Esophagus muscularis mucosa (tissue), 4 donors: ENCODE measurements at regions not wholly inside any gene's neighbourhood (a gene's known extent, or its start where the extent isn't known, plus 50 kb on each side); places are given as distances from the start of the nearest gene placed in this dataset.
"Not testable (repeated sequence)": the region's sequence is repeated elsewhere in the genome, so short reads cannot be mapped to it uniquely, and the experiment has no call there.

ENCODE experiments used
- CTCF ChIP-seq, 3 experiments: fragments of 200-600 bp in 2 of 3; fragments of 450-650 bp in 1 of 3; sonication (generic) in 2 of 3; IDR thresholded peaks; one replicate each; pipeline ENCODE4 v1.5.1; 2017 to 2019; ENCODE audit warnings: antibody characterized with exemption in 3 of 3, mild to moderate bottlenecking in 2 of 3, moderate library complexity in 1 of 3
- EP300 ChIP-seq: sonication (generic); formaldehyde crosslinking; IDR thresholded peaks from one replicate; pipeline ENCODE4 v1.6.1; 2017; ENCODE audit warnings: antibody characterized with exemption
- POLR2AphosphoS5 ChIP-seq, 2 donors: sonication (generic); formaldehyde crosslinking; IDR thresholded peaks; one replicate each; pipeline ENCODE4 v1.6.1; 2017; ENCODE audit warnings: antibody characterized with exemption in 2 of 2

- TF ChIP-seq CTCF (IDR thresholded peaks at IDR 0.05); EP300; POLR2AphosphoS5 (IDR thresholded peaks at IDR 0.05): not testable (repeated sequence)
These were observed 824.6 kb upstream of the GBE1 start for GRCh38 chr3:82586002-82586401.
